ENCODE measurements at regions not wholly inside any gene's neighbourhood (a gene's known extent, or its start where the extent isn't known, plus 50 kb on each side); places are given as distances from the start of the nearest gene placed in this dataset.

DNA sequence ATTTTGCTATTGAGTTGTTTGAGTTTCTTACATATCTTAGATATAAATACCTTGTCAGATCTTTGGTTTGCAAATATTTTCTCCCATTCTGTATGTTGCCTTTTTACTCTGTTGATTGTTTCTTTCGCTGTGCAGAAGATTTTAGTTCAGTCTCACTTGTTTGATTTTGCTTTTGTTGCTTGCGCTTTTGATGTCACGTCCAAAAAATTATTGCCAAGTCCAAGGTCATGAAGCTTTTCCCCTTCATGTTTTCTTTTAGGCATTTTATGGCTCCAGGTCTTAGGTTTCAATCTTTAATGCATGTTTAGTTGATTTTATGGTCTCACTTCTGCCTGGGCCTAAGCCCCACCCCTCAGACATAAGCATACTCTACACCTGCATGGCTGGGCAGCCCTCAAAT is 131.5 kb upstream of the TNC start:
- no peak overlapping the region for H2AFZ ChIP-seq (ENCODE audit: low read depth, low read length)
- peaks cover 2% of the 10 kb centered on the region for H3K9me3 ChIP-seq (ENCODE audit: low read length)
- H3K36me3 ChIP-seq (ENCODE audit: insufficient read depth, low read length), result no peaks in the 10 kb centered on the region
- no peaks in the 10 kb centered on the region for H3K4me1 ChIP-seq (ENCODE audit: insufficient read depth, low read length)
- H3K27me3 ChIP-seq (ENCODE audit: insufficient read depth, low read length), result no peaks in the 10 kb centered on the region
- H3K4me3 ChIP-seq (ENCODE audit: low read length), result no peak overlapping the region

DNA sequence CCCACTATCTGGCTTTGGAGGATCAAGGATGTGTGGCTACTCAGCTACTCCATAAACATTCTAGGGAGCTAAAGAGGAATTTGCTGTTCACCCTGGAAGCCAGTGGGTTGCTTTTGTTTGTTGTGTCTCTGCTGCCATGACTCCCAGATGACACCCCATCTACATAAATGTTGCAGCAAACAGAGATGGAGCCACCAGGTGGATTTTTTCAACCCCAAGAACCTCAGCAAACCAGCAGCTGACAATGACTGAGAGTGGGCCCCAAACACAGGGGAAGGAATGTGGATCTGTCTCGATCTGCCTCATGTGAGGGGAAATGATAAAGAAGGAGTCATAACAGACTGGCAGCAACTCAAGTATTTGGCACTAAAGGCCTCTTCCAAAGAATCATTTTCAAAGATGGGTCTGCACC is 132.7 kb upstream of the TNC start:
- Histone ChIP-seq H2AFZ (ENCODE audit: low read depth, low read length) (no peak overlapping the region), H3K4me1 (ENCODE audit: insufficient read depth, low read length) (no peaks in the 10 kb centered on the region), H3K36me3 (ENCODE audit: insufficient read depth, low read length) (no peaks in the 10 kb centered on the region), H3K4me3 (ENCODE audit: low read length) (no peak overlapping the region), H3K27me3 (ENCODE audit: insufficient read depth, low read length) (no peaks in the 10 kb centered on the region), H3K9me3 (ENCODE audit: low read length) (peaks cover 2% of the 10 kb centered on the region)

DNA sequence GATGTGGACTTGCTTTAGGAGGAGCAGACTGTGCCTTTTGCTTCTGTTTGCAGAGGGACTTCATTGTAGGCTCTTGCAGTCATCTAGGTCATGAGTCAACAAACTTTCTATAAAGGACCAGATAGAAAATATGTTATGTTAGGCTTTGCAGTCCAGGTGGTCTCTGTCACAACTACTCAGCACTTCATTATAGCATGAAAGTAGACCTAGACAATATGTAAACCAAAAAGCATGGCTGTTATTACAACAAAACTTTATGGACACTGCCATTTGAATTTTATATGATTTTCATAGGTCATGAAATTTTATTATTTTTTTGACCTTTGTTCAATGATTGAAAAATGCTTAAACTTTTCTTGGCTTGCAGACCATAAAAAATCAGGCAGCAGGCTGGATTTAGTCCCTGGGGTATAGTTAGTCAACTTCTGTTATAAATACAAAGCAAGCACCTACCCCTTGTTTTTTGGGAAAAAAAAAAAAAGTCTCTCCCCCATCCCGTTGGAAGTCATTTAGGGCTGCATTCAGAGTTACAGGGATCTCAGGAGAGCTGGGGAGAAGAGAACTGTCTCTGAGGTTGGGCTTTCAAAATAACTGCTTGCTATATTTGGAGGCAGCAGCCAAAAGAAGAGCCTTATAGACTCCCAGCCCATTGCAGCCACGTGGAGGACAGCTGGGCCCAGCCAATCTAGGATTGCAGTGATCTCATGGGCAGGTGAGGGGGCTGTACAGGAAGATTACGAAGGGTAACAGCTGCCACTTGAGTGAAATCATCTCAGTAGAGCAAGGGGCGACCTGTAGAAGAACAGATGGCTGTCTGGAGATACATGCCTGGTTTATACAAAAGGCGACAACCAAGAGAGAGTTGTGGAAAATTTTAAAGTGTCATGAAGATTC is 136.6 kb upstream of the TNC start:
- Histone ChIP-seq H3K27me3 (ENCODE audit: insufficient read depth, low read length) (no peaks in the 10 kb centered on the region), H3K4me3 (ENCODE audit: low read length) (no peak overlapping the region), H3K36me3 (ENCODE audit: insufficient read depth, low read length) (no peaks in the 10 kb centered on the region), H2AFZ (ENCODE audit: low read depth, low read length) (no peak overlapping the region), H3K9me3 (ENCODE audit: low read length) (peaks cover 2% of the 10 kb centered on the region), H3K4me1 (ENCODE audit: insufficient read depth, low read length) (no peaks in the 10 kb centered on the region)

DNA sequence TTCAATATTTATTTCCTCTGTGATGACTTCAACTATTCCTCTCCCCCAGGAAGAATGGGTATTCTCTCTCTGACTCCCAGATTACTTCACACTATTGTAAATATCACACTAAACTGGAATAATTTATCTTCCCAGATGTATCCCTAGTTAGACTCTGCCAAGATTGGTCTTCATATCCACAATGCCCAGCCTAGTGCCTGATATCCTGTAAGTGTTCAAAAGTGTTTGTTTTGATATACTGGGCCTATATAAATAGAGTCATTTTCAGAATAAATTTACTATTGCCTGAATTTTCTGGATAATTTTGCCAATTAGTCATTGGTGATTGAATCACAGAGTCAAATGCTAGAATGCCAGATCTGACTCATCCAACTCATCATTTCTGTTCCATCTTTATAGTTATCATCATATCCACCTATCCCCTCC is 143.7 kb upstream of the TNC start:
- Histone ChIP-seq H3K27me3 (ENCODE audit: insufficient read depth, low read length) (no peaks in the 10 kb centered on the region), H2AFZ (ENCODE audit: low read depth, low read length) (no peak overlapping the region), H3K4me1 (ENCODE audit: insufficient read depth, low read length) (no peaks in the 10 kb centered on the region), H3K4me3 (ENCODE audit: low read length) (no peak overlapping the region), H3K9me3 (ENCODE audit: low read length) (no peaks in the 10 kb centered on the region), H3K36me3 (ENCODE audit: insufficient read depth, low read length) (no peaks in the 10 kb centered on the region)

DNA sequence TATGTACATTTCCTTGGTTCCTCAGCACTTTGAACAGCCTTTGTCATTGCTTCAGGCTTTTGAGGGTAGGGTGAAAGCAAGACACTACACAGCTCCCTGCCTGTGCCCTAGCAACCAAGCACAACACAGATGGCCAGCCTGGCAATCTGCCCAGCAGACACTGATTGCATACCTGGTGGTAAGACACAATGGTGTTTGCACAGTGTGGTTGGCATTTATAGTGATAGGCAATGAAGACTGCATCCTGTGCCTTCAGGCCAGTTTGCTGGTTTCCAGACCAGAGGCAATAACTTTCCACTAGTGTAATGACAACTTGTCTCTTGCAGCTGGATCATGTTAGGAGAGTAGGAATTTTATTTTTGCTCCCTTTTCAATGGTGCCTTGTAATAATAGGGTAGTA is 144.5 kb upstream of the TNC start:
- Histone ChIP-seq H2AFZ (ENCODE audit: low read depth, low read length) (no peak overlapping the region), H3K4me3 (ENCODE audit: low read length) (no peak overlapping the region), H3K36me3 (ENCODE audit: insufficient read depth, low read length) (no peaks in the 10 kb centered on the region), H3K27me3 (ENCODE audit: insufficient read depth, low read length) (no peaks in the 10 kb centered on the region), H3K9me3 (ENCODE audit: low read length) (no peaks in the 10 kb centered on the region), H3K4me1 (ENCODE audit: insufficient read depth, low read length) (no peaks in the 10 kb centered on the region)

DNA sequence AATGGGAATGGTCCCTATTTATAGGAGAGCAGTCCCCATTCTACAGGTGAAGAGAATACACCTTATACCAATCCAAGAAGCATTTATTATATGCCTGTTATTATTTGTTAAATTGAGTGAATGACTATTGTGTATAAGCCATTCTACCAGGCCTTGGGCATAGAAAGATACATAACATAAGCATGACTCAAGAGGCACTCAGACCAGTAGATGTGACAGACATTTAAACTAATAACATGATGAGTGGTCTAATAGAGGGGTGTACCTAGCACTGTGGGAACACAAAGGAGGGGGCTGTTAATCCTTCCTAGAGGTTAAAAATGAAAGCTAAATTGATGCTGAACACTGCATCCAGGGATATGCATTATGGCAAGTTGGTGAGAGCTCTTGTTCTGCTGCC is 145.0 kb upstream of the TNC start:
- no peaks in the 10 kb centered on the region for H3K36me3 ChIP-seq (ENCODE audit: insufficient read depth, low read length)
- H3K9me3 ChIP-seq (ENCODE audit: low read length), result no peaks in the 10 kb centered on the region
- no peak overlapping the region for H3K4me3 ChIP-seq (ENCODE audit: low read length)
- H3K27me3 ChIP-seq (ENCODE audit: insufficient read depth, low read length), result no peaks in the 10 kb centered on the region
- H3K4me1 ChIP-seq (ENCODE audit: insufficient read depth, low read length), result no peaks in the 10 kb centered on the region
- no peak overlapping the region for H2AFZ ChIP-seq (ENCODE audit: low read depth, low read length)

DNA sequence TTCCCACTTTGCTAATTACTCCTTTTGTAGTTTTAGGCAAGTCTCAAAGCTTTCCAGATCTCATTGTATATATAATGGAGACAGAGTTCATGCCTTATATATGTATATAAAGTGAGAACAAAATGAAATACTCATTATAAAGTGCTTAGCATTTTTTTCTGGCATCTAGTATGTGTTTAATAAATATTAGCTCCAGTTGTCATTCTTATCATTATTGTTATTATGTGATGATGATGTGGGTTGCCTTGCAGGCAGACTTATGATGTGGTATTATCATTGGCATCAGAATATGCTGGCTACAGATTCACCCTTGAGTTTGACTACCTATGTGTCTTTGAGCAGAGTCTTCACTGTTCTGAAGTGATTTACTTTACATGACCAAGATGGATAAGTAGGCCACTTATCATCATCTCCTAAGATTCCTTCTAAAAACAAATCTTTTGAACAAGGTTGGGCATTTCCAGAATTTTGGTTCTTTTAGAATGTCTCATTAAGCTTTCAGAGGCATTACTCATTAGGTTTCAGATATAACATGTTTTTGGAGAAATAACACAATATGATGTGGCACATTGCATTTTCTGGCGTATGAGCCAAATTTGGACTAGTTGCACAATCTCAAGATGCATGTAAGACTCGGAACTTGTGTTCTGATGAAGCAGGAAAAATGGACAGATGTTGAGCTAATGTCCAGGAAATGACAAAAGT is 145.6 kb upstream of the TNC start:
- Histone ChIP-seq H3K9me3 (ENCODE audit: low read length) (no peaks in the 10 kb centered on the region), H2AFZ (ENCODE audit: low read depth, low read length) (no peak overlapping the region), H3K27me3 (ENCODE audit: insufficient read depth, low read length) (no peaks in the 10 kb centered on the region), H3K36me3 (ENCODE audit: insufficient read depth, low read length) (no peaks in the 10 kb centered on the region), H3K4me1 (ENCODE audit: insufficient read depth, low read length) (no peaks in the 10 kb centered on the region), H3K4me3 (ENCODE audit: low read length) (no peak overlapping the region)

DNA sequence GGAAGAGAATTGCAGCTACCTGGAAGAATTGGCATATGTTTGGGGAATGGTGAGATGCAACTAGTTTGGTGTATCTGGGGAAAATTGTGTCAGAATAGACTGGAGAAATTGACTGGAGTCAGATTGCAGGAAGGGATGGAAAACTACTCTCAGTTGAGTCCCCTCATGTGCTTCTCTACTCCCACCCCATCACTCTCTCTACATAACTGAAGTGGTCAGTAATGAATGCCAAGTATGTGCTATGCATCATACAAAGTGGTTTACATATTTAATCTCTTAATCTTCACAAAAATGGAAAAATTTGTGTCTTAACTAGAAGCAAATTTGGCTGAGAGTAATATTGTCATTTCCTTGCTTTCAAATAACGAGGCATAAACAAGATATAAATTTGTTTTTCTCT is 146.4 kb upstream of the TNC start:
- Histone ChIP-seq H3K36me3 (ENCODE audit: insufficient read depth, low read length) (no peaks in the 10 kb centered on the region), H3K4me3 (ENCODE audit: low read length) (no peak overlapping the region), H3K4me1 (ENCODE audit: insufficient read depth, low read length) (no peaks in the 10 kb centered on the region), H3K9me3 (ENCODE audit: low read length) (no peaks in the 10 kb centered on the region), H2AFZ (ENCODE audit: low read depth, low read length) (no peak overlapping the region), H3K27me3 (ENCODE audit: insufficient read depth, low read length) (no peaks in the 10 kb centered on the region)

DNA sequence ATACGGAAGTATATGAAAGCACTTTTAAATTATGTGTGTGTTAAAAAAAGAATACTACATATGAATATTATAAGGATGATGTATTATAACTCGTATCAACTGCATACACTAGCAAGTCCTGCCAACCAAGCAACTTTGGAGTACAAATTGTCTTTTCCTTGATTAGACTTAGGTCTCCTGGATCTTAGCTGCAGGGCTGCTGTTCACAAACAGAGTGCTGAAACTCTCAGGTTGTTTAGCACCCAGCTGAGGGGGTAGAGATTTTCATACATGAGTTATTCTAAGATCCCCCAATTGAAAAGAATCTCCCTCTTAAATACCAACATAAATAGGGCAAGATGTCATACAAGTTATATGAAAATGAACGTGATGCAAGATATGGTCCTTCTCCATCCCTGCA is 149.8 kb upstream of the TNC start:
- H2AFZ ChIP-seq (ENCODE audit: low read depth, low read length), result no peak overlapping the region
- no peaks in the 10 kb centered on the region for H3K36me3 ChIP-seq (ENCODE audit: insufficient read depth, low read length)
- no peaks in the 10 kb centered on the region for H3K27me3 ChIP-seq (ENCODE audit: insufficient read depth, low read length)
- H3K4me1 ChIP-seq (ENCODE audit: insufficient read depth, low read length), result no peaks in the 10 kb centered on the region
- no peaks in the 10 kb centered on the region for H3K9me3 ChIP-seq (ENCODE audit: low read length)
- H3K4me3 ChIP-seq (ENCODE audit: low read length), result no peak overlapping the region

DNA sequence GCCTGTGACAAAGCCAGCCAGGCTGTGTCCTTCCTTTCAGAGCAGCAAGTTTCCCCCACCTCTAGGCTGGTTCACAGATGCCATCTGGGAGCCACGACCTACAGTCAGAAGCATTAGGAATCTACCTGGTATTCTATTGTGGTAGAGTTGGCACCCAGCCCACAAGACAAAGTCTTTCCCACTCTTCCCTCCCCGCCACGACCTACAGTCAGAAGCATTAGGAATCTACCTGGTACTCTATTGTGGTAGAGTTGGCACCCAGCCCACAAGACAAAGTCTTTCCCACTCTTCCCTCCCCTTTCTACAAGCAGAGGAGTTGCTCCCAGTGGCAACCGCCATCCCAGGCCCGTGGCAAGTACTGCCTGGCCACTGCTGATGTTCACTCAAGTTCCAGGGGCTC is 157.8 kb upstream of the TNC start:
- Histone ChIP-seq H3K27me3 (ENCODE audit: insufficient read depth, low read length) (no peaks in the 10 kb centered on the region), H3K4me3 (ENCODE audit: low read length) (no peak overlapping the region), H3K9me3 (ENCODE audit: low read length) (no peaks in the 10 kb centered on the region), H3K4me1 (ENCODE audit: insufficient read depth, low read length) (no peaks in the 10 kb centered on the region), H3K36me3 (ENCODE audit: insufficient read depth, low read length) (no peaks in the 10 kb centered on the region), H2AFZ (ENCODE audit: low read depth, low read length) (no peak overlapping the region)

DNA sequence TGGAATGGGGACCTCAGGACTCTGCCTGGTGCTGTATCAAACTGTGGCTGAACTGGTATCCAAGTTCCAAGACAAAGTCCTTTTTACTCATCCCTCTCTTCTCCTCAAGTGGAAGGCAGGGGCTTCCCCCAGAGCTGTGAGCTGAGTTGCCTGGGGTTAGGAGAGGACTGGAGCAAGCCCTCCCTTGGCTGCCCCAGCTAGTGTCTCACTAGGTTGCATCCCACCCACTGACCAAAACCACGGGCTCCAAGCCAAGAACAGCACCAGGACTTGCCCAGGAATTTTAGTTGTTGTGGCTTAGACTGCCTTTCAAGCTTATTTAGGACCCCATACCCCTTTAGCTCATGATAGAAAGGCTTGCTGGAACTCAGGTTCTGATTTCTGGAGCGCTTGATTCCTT is 158.7 kb upstream of the TNC start:
- Histone ChIP-seq H3K4me3 (ENCODE audit: low read length) (no peak overlapping the region), H3K4me1 (ENCODE audit: insufficient read depth, low read length) (no peaks in the 10 kb centered on the region), H3K27me3 (ENCODE audit: insufficient read depth, low read length) (no peaks in the 10 kb centered on the region), H2AFZ (ENCODE audit: low read depth, low read length) (no peak overlapping the region), H3K36me3 (ENCODE audit: insufficient read depth, low read length) (no peaks in the 10 kb centered on the region), H3K9me3 (ENCODE audit: low read length) (no peaks in the 10 kb centered on the region)

DNA sequence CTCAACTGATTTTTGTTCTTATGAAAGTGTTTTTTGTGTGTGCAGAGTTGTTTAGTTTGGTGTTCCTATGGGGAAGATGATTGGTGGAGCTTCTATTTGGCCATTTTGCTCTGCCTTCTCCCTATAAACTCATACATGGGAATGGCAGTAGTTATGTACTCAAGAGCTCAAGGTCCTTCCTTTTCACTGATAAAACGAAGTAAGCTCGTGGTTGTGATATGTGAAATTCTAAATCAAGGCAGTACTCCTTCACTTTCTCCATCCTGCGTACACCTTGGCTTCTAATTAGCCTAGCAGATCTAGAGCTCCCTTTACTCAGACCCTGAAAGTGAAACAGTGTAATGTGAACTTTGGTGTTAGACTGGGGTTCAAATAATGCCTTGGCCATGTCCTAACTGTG is 159.3 kb upstream of the TNC start:
- Histone ChIP-seq H3K9me3 (ENCODE audit: low read length) (no peaks in the 10 kb centered on the region), H2AFZ (ENCODE audit: low read depth, low read length) (no peak overlapping the region), H3K36me3 (ENCODE audit: insufficient read depth, low read length) (no peaks in the 10 kb centered on the region), H3K27me3 (ENCODE audit: insufficient read depth, low read length) (no peaks in the 10 kb centered on the region), H3K4me1 (ENCODE audit: insufficient read depth, low read length) (no peaks in the 10 kb centered on the region), H3K4me3 (ENCODE audit: low read length) (no peak overlapping the region)

DNA sequence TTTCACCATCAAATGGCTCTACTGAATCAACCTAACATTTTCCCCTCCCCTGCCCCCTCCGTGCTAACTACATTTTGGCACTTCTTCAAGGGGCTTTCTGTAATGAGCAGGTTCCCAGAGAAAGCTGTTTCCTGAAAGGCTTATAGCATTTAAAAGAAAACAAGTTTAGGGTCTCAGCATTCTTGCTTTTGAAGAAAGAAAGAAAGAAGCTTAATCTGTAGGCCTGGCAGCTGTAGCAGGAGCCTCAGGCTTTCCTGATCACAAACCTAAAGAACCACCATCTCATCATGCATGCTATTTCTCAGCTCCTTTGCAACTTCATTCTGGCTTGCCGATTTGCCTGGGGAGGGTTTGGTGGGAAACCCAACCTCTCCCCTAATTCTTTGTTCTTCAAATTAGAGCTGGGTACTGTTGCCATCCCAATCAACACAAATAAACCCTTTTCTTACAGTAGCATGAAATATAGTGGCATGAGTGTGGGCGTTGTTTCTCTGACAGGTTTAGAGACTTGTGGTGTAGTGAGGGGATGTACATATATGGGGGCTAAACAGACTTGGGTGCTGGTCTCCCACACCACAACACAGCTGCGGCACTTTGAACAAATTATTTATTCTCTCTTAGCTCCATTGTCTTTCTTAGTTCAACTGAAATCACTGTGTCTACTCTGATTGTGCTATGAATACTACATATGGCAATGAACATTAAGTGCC is 160.5 kb upstream of the TNC start:
- H2AFZ ChIP-seq (ENCODE audit: low read depth, low read length), result no peak overlapping the region
- no peaks in the 10 kb centered on the region for H3K27me3 ChIP-seq (ENCODE audit: insufficient read depth, low read length)
- H3K4me3 ChIP-seq (ENCODE audit: low read length), result no peak overlapping the region
- H3K36me3 ChIP-seq (ENCODE audit: insufficient read depth, low read length), result no peaks in the 10 kb centered on the region
- H3K4me1 ChIP-seq (ENCODE audit: insufficient read depth, low read length), result no peaks in the 10 kb centered on the region
- no peaks in the 10 kb centered on the region for H3K9me3 ChIP-seq (ENCODE audit: low read length)

Measured in neuron (in vitro differentiated cells).